PC-3 (cell line): ENCODE measurements at regions not wholly inside any gene's neighbourhood (a gene's known extent, or its start where the extent isn't known, plus 50 kb on each side); places are given as distances from the start of the nearest gene placed in this dataset.

Experiments
- EZH2 ChIP-seq: fragments of 300-600 bp; sonication (generic); IDR thresholded peaks from one replicate; pipeline ENCODE4 v1.6.1; 2017; ENCODE audit warnings: antibody characterized with exemption, mild to moderate bottlenecking, low read length; ENCODE audit not compliant: unreplicated experiment
- EZH2phosphoT487 ChIP-seq: fragments of 300-600 bp; sonication (generic); IDR thresholded peaks from 2 replicates; pipeline ENCODE4 v1.6.1; 2018; ENCODE audit warnings: mild to moderate bottlenecking, antibody characterized with exemption, low read length, borderline replicate concordance
- TF ChIP-seq, protein P1 (sequence below): fragments of 300-600 bp; sonication (generic); conservative IDR thresholded peaks from 2 replicates; pipeline ENCODE4 v1.5.1; 2017; ENCODE audit warnings: antibody characterized with exemption, low read depth, mild to moderate bottlenecking, low read length

GRCh38 chr3:31294430-31295149 is 238.1 kb upstream of the STT3B start:
- TF ChIP-seq, protein P1, sequence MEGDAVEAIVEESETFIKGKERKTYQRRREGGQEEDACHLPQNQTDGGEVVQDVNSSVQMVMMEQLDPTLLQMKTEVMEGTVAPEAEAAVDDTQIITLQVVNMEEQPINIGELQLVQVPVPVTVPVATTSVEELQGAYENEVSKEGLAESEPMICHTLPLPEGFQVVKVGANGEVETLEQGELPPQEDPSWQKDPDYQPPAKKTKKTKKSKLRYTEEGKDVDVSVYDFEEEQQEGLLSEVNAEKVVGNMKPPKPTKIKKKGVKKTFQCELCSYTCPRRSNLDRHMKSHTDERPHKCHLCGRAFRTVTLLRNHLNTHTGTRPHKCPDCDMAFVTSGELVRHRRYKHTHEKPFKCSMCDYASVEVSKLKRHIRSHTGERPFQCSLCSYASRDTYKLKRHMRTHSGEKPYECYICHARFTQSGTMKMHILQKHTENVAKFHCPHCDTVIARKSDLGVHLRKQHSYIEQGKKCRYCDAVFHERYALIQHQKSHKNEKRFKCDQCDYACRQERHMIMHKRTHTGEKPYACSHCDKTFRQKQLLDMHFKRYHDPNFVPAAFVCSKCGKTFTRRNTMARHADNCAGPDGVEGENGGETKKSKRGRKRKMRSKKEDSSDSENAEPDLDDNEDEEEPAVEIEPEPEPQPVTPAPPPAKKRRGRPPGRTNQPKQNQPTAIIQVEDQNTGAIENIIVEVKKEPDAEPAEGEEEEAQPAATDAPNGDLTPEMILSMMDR = no peak
- TF ChIP-seq EZH2 (no peak), EZH2phosphoT487 (no peak)
